Lung (tissue), 11 donors: ENCODE measurements at regions not wholly inside any gene's neighbourhood (a gene's known extent, or its start where the extent isn't known, plus 50 kb on each side); places are given as distances from the start of the nearest gene placed in this dataset.

Experiments
- ATAC-seq: fragments of 200-7000 bp; cut with Tn5 transposase; one replicate; pipeline ENCODE4 v1.9.1; 2020; ENCODE audit warnings: moderate number of reproducible peaks; ENCODE audit not compliant: insufficient read depth, low FRiP score
- DNase-seq, 3 donors: peaks; one replicate each; pipeline ENCODE4 v3.0.0-alpha.2; 2013 to 2017
- H3K27ac ChIP-seq, 2 donors: one replicate each; pipeline ENCODE4 v1.5.1; 2013; ENCODE audit warnings: mild to moderate bottlenecking in 2 of 2, moderate library complexity in 2 of 2, control low read depth in 1 of 2, inconsistent platforms in 1 of 2, low read depth in 1 of 2, low read length in 1 of 2
- H3K27me3 ChIP-seq, 3 donors: one replicate each; pipeline ENCODE4 v1.5.1; 2013; ENCODE audit warnings: low read length in 2 of 3; ENCODE audit not compliant: control insufficient read depth in 3 of 3, insufficient read depth in 3 of 3
- H3K36me3 ChIP-seq, 4 donors: one replicate each; pipeline ENCODE4 v1.5.1; 2013; ENCODE audit warnings: low read length in 4 of 4, mild to moderate bottlenecking in 1 of 4, moderate library complexity in 1 of 4; ENCODE audit not compliant: control insufficient read depth in 4 of 4, insufficient read depth in 4 of 4
- H3K4me1 ChIP-seq, 5 donors: one replicate each; pipeline ENCODE4 v1.5.1; 2013; ENCODE audit warnings: low read length in 5 of 5, mild to moderate bottlenecking in 2 of 5, moderate library complexity in 1 of 5; ENCODE audit not compliant: control insufficient read depth in 5 of 5, insufficient read depth in 5 of 5
- H3K4me3 ChIP-seq: one replicate; pipeline ENCODE4 v1.5.1; 2013; ENCODE audit warnings: mild to moderate bottlenecking, control low read depth, moderate library complexity
- H3K9ac ChIP-seq, 2 donors: one replicate each; pipeline ENCODE4 v1.5.1; 2013; ENCODE audit warnings: low read length in 2 of 2, control low read depth in 1 of 2; ENCODE audit not compliant: insufficient read depth in 1 of 2
- H3K9me3 ChIP-seq, 4 donors: one replicate each; pipeline ENCODE4 v1.5.1; 2013; ENCODE audit warnings: low read length in 3 of 4, mild to moderate bottlenecking in 1 of 4, moderate library complexity in 1 of 4; ENCODE audit not compliant: control insufficient read depth in 4 of 4, insufficient read depth in 3 of 4
- CTCF ChIP-seq: IDR thresholded peaks from 2 replicates; pipeline ENCODE4 v1.5.1; 2012; ENCODE audit warnings: mild to moderate bottlenecking; ENCODE audit errors: control extremely low read depth, extremely low read depth
- WGBS, 2 donors: extraction: QIAGEN DNeasy Blood & Tissue Kit; methylation state at CpG; one replicate each; pipeline ENCODE4 v1.1.7; 2013; 5-methylcytosine and 5-hydroxymethylcytosine counted together
- donor health status: control.
- donor health status: control.
- donor health status: Bipolar disorder and iron deficiency.
- donor health status: healthy.
- donor health status: DM: yes; HTN: yes; CAD: no.

- ATAC-seq (no peak), DNase-seq (no peak)
- H3K9me3 ChIP-seq: peaks cover 0 to 2% (median 0%) of the 10 kb centered on the region in 4 donors
- TF ChIP-seq CTCF: no peak
- no peaks in the 10 kb centered on the region for H3K36me3 ChIP-seq
- H3K27me3 ChIP-seq: no peaks in the 10 kb centered on the region
- no peak overlapping the region for H3K9ac ChIP-seq
- H3K4me1 ChIP-seq: peaks cover 0 to 6% (median 0%) of the 10 kb centered on the region in 5 donors
- H3K27ac ChIP-seq: no peak overlapping the region
- H3K4me3 ChIP-seq: no peak overlapping the region
These were observed 932.2 kb downstream of the SLC6A15 start for GRCh38 chr12:83980398-83980797.

- WGBS, 2 donors: 62 to 80% methylated on average over 2 of the region's 2 CpGs
- H3K4me3 ChIP-seq: no peak overlapping the region
- H3K27ac ChIP-seq: no peak overlapping the region
- no peak overlapping the region for H3K9ac ChIP-seq
- no peaks in the 10 kb centered on the region for H3K27me3 ChIP-seq
- no peaks in the 10 kb centered on the region for H3K36me3 ChIP-seq
- DNase-seq (no peak), ATAC-seq (no peak)
- H3K4me1 ChIP-seq: no peaks in the 10 kb centered on the region
- H3K9me3 ChIP-seq: peaks cover 0 to 2% (median 0%) of the 10 kb centered on the region in 4 donors
- TF ChIP-seq CTCF: no peak
These were observed 932.8 kb downstream of the SLC6A15 start for GRCh38 chr12:83979785-83980184.

GRCh38 chr12:83971781-83972180, 940.8 kb downstream of the SLC6A15 start:
- TF ChIP-seq CTCF: no peak
- DNase-seq (no peak), ATAC-seq (no peak)
- WGBS, 2 donors: 90 to 92% methylated on average over 3 of the region's 3 CpGs
- Histone ChIP-seq H3K4me1 (no peaks in the 10 kb centered on the region), H3K9ac (no peak overlapping the region), H3K36me3 (no peaks in the 10 kb centered on the region), H3K4me3 (no peak overlapping the region), H3K27ac (no peak overlapping the region), H3K9me3 (no peaks in the 10 kb centered on the region), H3K27me3 (no peaks in the 10 kb centered on the region)

GRCh38 chr12:83960767-83961166, 951.8 kb downstream of the SLC6A15 start:
- Histone ChIP-seq H3K4me1 (no peaks in the 10 kb centered on the region), H3K36me3 (no peaks in the 10 kb centered on the region)
- WGBS, 2 donors: 86 to 87% methylated on average over 1 of the region's 1 CpG

More at GRCh38 chr12:83960767-83961166, 951.8 kb downstream of the SLC6A15 start:
- Histone ChIP-seq H3K9ac (no peak overlapping the region), H3K27me3 (no peaks in the 10 kb centered on the region), H3K4me3 (no peak overlapping the region), H3K27ac (no peak overlapping the region), H3K9me3 (no peaks in the 10 kb centered on the region)
- TF ChIP-seq CTCF: no peak
- DNase-seq (no peak), ATAC-seq (no peak)
